Neuron (in vitro differentiated cells): ENCODE measurements at regions not wholly inside any gene's neighbourhood (a gene's known extent, or its start where the extent isn't known, plus 50 kb on each side); places are given as distances from the start of the nearest gene placed in this dataset.

Experiments used
- H2AFZ ChIP-seq: one replicate; pipeline ENCODE4 v1.6.1; 2013; ENCODE audit warnings: low read depth, mild to moderate bottlenecking, inconsistent platforms, low read length, moderate library complexity
- H3K27me3 ChIP-seq: one replicate; pipeline ENCODE4 v1.6.1; 2013; ENCODE audit warnings: low read length; ENCODE audit not compliant: insufficient read depth
- H3K36me3 ChIP-seq: one replicate; pipeline ENCODE4 v1.6.1; 2013; ENCODE audit warnings: low read length; ENCODE audit not compliant: insufficient read depth
- H3K4me1 ChIP-seq: one replicate; pipeline ENCODE4 v1.6.1; 2013; ENCODE audit warnings: low read length; ENCODE audit not compliant: insufficient read depth
- H3K4me3 ChIP-seq: 2 replicates; pipeline ENCODE4 v1.5.1; 2013; ENCODE audit warnings: mild to moderate bottlenecking, low read length, moderate library complexity
- H3K9me3 ChIP-seq: one replicate; pipeline ENCODE4 v1.6.1; 2013; ENCODE audit warnings: low read length

GRCh38 chr10:47063858-47064257, 152.6 kb downstream of the PTPN20 start:
- Histone ChIP-seq H3K4me3 (no peak overlapping the region), H3K9me3 (no peaks in the 10 kb centered on the region), H2AFZ (no peak overlapping the region), H3K27me3 (no peaks in the 10 kb centered on the region), H3K4me1 (no peaks in the 10 kb centered on the region), H3K36me3 (no peaks in the 10 kb centered on the region)

GRCh38 chr10:47065903-47066302, 154.7 kb downstream of the PTPN20 start:
- H3K9me3 ChIP-seq: no peaks in the 10 kb centered on the region
- no peaks in the 10 kb centered on the region for H3K4me1 ChIP-seq
- no peak overlapping the region for H2AFZ ChIP-seq
- no peaks in the 10 kb centered on the region for H3K27me3 ChIP-seq
- H3K36me3 ChIP-seq: no peaks in the 10 kb centered on the region
- H3K4me3 ChIP-seq: no peak overlapping the region

GRCh38 chr10:47067949-47068940, 157.0 kb downstream of the PTPN20 start:
- H2AFZ ChIP-seq: no peak overlapping the region
- H3K4me3 ChIP-seq: no peak overlapping the region
- H3K27me3 ChIP-seq: no peaks in the 10 kb centered on the region
- H3K36me3 ChIP-seq: no peaks in the 10 kb centered on the region
- H3K9me3 ChIP-seq: no peaks in the 10 kb centered on the region
- H3K4me1 ChIP-seq: no peaks in the 10 kb centered on the region

- Histone ChIP-seq H3K36me3 (no peaks in the 10 kb centered on the region), H2AFZ (no peak overlapping the region), H3K4me3 (no peak overlapping the region), H3K27me3 (no peaks in the 10 kb centered on the region), H3K9me3 (no peaks in the 10 kb centered on the region), H3K4me1 (no peaks in the 10 kb centered on the region)
These were observed 159.3 kb downstream of the PTPN20 start for GRCh38 chr10:47070541-47070940.

GRCh38 chr10:47071891-47072290, 160.7 kb downstream of the PTPN20 start:
- H2AFZ ChIP-seq: no peak overlapping the region
- H3K4me3 ChIP-seq: no peak overlapping the region
- no peaks in the 10 kb centered on the region for H3K27me3 ChIP-seq
- no peaks in the 10 kb centered on the region for H3K4me1 ChIP-seq
- no peaks in the 10 kb centered on the region for H3K9me3 ChIP-seq
- H3K36me3 ChIP-seq: no peaks in the 10 kb centered on the region

- H3K9me3 ChIP-seq: no peaks in the 10 kb centered on the region
- no peak overlapping the region for H3K4me3 ChIP-seq
- no peak overlapping the region for H2AFZ ChIP-seq
- H3K4me1 ChIP-seq: peaks cover 5% of the 10 kb centered on the region
- no peaks in the 10 kb centered on the region for H3K36me3 ChIP-seq
- no peaks in the 10 kb centered on the region for H3K27me3 ChIP-seq
These were observed 162.7 kb downstream of the PTPN20 start for GRCh38 chr10:47073967-47074366.

- peaks cover 9% of the 10 kb centered on the region for H3K4me1 ChIP-seq
- no peaks in the 10 kb centered on the region for H3K36me3 ChIP-seq
- H3K4me3 ChIP-seq: no peak overlapping the region
- H3K27me3 ChIP-seq: no peaks in the 10 kb centered on the region
- no peak overlapping the region for H2AFZ ChIP-seq
- H3K9me3 ChIP-seq: no peaks in the 10 kb centered on the region
These were observed 165.7 kb downstream of the PTPN20 start for GRCh38 chr10:47076949-47077361.

GRCh38 chr10:47077386-47077785, 166.2 kb downstream of the PTPN20 start:
- no peak overlapping the region for H3K4me3 ChIP-seq
- H2AFZ ChIP-seq: no peak overlapping the region
- H3K4me1 ChIP-seq: peaks cover 9% of the 10 kb centered on the region
- H3K36me3 ChIP-seq: no peaks in the 10 kb centered on the region
- H3K9me3 ChIP-seq: no peaks in the 10 kb centered on the region
- no peaks in the 10 kb centered on the region for H3K27me3 ChIP-seq

GRCh38 chr10:47077941-47078340, 166.7 kb downstream of the PTPN20 start:
- H3K27me3 ChIP-seq: no peaks in the 10 kb centered on the region
- no peak overlapping the region for H3K4me3 ChIP-seq
- H2AFZ ChIP-seq: no peak overlapping the region
- H3K4me1 ChIP-seq: peaks cover 9% of the 10 kb centered on the region
- no peaks in the 10 kb centered on the region for H3K36me3 ChIP-seq
- no peaks in the 10 kb centered on the region for H3K9me3 ChIP-seq

- peaks cover 9% of the 10 kb centered on the region for H3K4me1 ChIP-seq
- no peak overlapping the region for H2AFZ ChIP-seq
- no peaks in the 10 kb centered on the region for H3K9me3 ChIP-seq
- no peak overlapping the region for H3K4me3 ChIP-seq
- H3K27me3 ChIP-seq: no peaks in the 10 kb centered on the region
- no peaks in the 10 kb centered on the region for H3K36me3 ChIP-seq
These were observed 167.4 kb downstream of the PTPN20 start for GRCh38 chr10:47078393-47079203.

GRCh38 chr10:47079204-47079580, 168.0 kb downstream of the PTPN20 start:
- peaks cover 9% of the 10 kb centered on the region for H3K4me1 ChIP-seq
- no peak overlapping the region for H3K4me3 ChIP-seq
- no peaks in the 10 kb centered on the region for H3K36me3 ChIP-seq
- H3K27me3 ChIP-seq: no peaks in the 10 kb centered on the region
- no peak overlapping the region for H2AFZ ChIP-seq
- no peaks in the 10 kb centered on the region for H3K9me3 ChIP-seq

- Histone ChIP-seq H3K9me3 (no peaks in the 10 kb centered on the region), H3K4me3 (no peak overlapping the region), H3K27me3 (no peaks in the 10 kb centered on the region), H3K4me1 (peaks cover 9% of the 10 kb centered on the region), H2AFZ (no peak overlapping the region), H3K36me3 (no peaks in the 10 kb centered on the region)
These were observed 170.0 kb downstream of the PTPN20 start for GRCh38 chr10:47081264-47081663.

- H3K27me3 ChIP-seq: no peaks in the 10 kb centered on the region
- H2AFZ ChIP-seq: no peak overlapping the region
- H3K36me3 ChIP-seq: no peaks in the 10 kb centered on the region
- no peak overlapping the region for H3K4me3 ChIP-seq
- no peaks in the 10 kb centered on the region for H3K9me3 ChIP-seq
- peaks cover 9% of the 10 kb centered on the region for H3K4me1 ChIP-seq
These were observed 171.0 kb downstream of the PTPN20 start for GRCh38 chr10:47082055-47082784.
